GM18873 (cell line): ENCODE measurements at regions not wholly inside any gene's neighbourhood (a gene's known extent, or its start where the extent isn't known, plus 50 kb on each side); places are given as distances from the start of the nearest gene placed in this dataset.
A peak's percentile ranks its signal among the peaks of the same experiment; 100 is the strongest.

Source experiments
- ATAC-seq: cut with Tn5 transposase; IDR thresholded peaks from one replicate; pipeline ENCODE4 v1.9.1; 2021; ENCODE audit warnings: mild to moderate bottlenecking, moderate library complexity, moderate number of reproducible peaks; ENCODE audit not compliant: unreplicated experiment, low FRiP score

DNA sequence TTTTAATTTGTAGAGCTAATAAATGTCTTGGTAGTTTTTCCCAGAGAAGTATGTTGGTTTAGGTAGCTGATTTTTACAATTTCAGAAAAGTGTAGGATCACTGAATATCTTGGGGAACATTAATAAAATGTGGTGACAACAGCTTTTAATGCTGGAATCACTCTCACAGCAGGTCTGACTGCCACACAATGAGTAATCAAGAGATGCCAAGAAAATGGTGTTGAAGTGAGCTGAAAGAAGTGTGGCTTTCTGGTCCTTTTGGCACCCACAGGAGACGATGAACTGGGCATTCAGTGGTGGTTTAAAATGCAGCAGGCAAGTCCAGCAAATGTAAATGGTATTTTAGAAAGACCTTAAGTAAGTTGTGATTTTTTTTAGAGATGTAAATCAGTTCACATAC is 175.8 kb downstream of the CBLN2 start:
- ATAC-seq = no peak

GRCh38 chr18:72360634-72361033 is 183.5 kb downstream of the CBLN2 start:
- no peak for ATAC-seq

DNA sequence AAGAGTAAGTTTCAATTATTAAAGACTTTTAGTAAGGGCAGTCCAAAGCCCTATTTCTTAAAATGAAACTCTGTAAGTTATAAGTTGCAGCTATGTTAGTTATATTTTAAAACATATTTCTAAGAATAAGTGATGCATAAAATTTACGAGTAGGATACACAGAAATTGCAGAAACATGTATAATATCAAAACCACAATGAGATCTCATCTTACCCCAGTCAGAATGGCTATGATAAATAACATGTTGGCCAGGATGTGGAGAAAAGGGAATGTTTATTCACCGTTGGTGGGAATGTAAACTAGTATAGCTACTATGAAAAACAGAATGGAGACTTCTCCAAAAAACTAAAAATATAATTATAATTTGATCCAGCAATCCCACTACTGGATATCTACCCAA is 201.2 kb downstream of the CBLN2 start:
- ATAC-seq = no peak

- no peak for ATAC-seq
Observed at GRCh38 chr18:72339976-72340375, 204.2 kb downstream of the CBLN2 start.

- ATAC-seq = no peak
Observed at GRCh38 chr18:72336786-72337185, 207.4 kb downstream of the CBLN2 start.

GRCh38 chr18:72329533-72329932 is 214.6 kb downstream of the CBLN2 start:
- no peak for ATAC-seq

DNA sequence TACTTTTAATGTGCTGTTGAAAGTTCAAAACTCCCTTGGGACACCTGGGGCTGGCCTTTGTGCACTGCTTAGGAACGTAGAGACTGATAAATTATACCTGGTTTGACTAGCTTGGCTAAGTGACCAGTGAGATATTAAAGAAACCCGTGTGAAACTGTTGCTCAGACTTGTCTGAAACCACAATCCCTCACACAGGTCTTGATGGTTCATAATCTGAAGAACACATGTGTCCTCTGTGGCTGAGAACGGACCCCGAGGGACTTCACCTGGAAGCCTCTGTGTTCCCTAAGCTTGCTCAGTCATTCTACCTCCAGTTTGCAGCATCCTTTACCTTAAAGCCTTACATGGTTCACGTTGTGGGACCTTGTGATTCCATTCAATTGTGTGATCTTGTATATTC is 218.8 kb downstream of the CBLN2 start:
- peak; percentile 47 for ATAC-seq

- no peak for ATAC-seq
Observed at GRCh38 chr18:72324677-72325076, 219.5 kb downstream of the CBLN2 start.

- no peak for ATAC-seq
Observed at GRCh38 chr18:72316497-72316896, 227.6 kb downstream of the CBLN2 start.

DNA sequence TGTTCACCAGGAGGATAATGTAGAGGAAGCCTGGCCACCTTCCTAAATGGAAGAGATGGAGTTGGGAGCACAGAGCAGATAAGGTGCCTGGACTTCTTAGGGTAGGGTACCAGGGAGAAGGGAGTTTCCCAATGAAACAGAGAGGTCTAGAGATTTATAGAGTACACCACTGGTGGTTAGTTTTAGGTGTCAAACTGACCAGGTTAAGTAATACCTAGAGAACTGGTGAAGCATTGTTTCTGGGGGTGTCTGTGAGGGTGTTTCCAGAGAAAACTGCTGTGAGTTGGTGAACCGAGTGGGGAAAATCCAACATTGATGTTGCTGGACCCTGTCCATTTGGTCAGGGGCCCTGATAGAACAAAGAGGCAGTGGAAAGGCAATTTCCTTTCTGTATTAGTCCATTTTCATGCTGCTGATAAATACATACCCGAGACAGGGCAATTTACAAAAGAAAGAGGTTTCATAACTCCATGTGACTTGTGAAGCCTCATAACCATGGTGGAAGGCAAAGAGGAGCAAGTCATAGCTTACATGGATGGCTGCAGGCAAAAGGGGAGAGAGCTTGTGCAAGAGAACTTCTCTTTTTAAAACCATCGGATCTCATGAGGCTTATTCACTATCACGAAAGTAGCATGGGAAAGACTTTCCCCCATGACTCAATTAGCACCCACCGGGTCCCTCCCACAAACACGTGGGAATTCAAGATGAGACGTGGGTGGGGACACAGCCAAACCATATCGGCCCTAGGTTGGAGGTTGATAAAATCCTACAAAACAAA is 260.8 kb downstream of the CBLN2 start:
- no peak for ATAC-seq

- ATAC-seq = no peak
Observed at GRCh38 chr18:72273025-72273424, 271.1 kb downstream of the CBLN2 start.

- no peak for ATAC-seq
Observed at GRCh38 chr18:72261590-72261989, 282.6 kb downstream of the CBLN2 start.

DNA sequence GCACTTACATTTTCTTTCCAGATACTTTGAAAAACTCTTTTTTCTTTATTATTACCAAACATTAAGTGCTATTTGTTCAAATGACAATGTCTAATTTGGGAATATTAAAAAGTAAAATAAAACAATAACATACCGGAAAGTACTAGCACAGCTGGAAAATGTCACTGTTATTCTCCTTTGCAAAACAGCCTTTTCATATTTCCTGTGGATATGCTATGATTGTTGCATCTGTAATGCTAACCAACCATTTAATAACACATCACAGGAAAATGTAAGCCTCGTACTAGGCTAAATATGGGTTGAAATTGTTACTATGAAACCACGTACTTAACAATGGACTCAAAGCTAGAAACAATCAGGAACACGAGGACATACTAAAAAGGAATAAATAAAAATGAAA is 298.1 kb downstream of the CBLN2 start:
- no peak for ATAC-seq

DNA sequence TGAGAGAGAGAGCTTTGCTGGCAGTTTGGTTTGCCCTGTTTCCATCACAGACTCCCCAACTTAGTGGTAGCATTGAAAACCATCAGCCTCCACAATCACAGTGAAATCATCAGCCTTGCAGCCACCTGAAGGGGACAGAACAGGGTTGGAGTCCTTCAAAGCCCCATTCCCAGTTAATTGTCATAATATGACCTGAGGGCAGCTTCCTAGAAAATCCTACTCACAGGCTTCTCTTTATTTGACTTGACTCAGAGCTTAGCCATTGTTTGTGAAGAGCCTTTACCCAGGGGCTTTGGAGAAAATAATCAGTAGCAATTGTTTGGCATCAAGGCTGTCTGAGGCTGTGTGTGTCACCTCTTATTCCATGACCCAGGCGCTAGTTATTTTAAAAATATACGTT is 308.7 kb downstream of the CBLN2 start:
- ATAC-seq = no peak

DNA sequence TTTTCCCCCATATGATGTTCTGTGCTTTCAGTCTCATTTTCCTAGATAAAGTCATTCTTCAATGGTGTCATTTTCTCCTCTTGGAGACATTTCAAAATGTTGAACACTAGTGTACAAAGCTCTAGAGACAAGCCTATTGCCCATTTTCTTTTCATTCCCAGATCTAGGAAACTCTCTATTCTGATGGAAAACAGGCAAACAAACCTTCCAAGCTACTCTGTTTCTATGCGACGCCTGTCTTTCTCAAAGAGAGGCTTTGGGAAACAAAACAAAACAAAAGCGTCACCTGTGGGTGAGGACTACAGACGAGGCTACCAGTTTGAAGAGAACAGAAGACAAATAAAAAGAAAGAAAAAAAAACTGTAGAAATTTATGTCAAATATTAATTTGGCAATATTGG is 311.0 kb downstream of the CBLN2 start:
- no peak for ATAC-seq

GRCh38 chr18:72232644-72233043 is 311.5 kb downstream of the CBLN2 start:
- no peak for ATAC-seq

GRCh38 chr18:72225958-72226357 is 318.2 kb downstream of the CBLN2 start:
- ATAC-seq = no peak

- no peak for ATAC-seq
Observed at GRCh38 chr18:72223733-72224132, 320.4 kb downstream of the CBLN2 start.

DNA sequence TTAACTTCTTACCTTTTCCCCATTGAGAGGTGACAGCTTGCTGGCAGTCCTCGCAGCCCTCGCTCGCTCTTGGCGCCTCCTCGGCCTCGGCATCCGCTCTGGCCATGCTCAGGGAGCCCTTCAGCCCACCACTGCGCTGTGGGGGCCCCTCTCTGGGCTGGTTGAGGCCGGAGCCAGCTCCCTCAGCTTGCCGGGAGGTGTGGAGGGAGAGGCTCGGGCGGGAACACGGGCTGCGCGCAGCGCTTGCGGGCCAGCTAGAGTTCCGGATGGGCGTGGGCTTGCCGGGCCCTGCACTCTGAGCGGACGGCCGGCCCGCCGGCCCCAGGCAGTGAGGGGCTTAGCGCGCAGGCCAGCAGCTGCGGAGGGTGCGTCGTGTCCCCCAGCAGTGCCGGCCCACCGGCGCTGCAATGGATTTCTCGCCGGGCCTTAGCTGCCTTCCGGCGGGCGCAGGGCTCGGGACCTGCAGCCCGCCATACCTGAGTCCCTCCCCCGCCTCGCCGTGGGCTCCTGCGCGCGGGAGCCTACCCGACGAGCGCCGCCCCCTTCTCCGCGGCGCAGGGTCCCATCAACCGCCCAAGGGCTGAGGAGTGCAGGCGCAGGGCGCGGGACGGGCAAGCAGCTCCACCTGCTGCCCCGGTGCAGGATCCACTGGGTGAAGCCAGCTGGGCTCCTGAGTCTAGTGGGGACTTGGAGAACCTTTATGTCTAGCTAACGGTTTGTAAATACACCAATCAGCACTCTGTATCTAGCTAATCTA is 335.0 kb downstream of the CBLN2 start:
- no peak for ATAC-seq

DNA sequence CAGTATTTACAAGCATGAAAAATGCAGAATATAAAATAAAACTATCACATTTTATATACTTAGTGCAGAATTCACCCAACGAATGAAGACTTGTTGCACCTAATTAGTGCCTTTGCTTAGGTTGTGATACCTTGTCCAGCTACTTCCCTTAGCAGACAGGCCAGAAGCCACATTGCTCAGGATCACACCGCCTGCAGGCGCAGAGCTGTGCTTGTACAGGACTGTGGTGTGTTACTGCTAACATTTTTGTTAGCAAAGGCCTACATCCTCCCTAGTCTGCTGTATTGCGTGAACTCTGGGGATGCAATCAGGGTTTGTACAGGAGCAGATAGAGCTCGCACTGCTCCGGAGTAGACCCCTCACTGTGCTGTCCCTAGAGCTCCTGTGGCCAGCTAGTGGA is 336.9 kb downstream of the CBLN2 start:
- ATAC-seq = no peak

GRCh38 chr18:72206814-72207213 is 337.3 kb downstream of the CBLN2 start:
- no peak for ATAC-seq

DNA sequence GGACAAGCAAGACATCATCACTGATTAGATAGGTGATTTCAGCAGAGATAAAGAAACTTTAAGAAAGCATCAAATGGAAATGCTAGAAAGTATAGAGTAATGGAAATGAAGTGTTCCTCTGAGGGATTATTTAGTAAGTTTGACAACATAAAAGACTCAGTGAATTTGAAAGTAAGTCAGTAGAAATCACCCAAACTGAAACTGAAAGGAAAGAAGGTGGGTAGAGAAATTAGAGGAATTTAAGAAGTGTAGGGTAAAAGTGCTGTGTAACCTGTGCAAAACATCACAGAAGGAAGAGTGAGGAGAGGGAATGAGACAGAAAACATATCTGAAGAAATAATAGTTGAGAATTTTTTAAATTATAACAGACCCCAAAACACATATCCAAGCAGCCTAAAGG is 343.1 kb downstream of the CBLN2 start:
- peak; percentile 70 for ATAC-seq
